Activated B cell treated with CpG ODN at 0.5 μM for 24 hours (primary cell): ENCODE measurements at regions not wholly inside any gene's neighbourhood (a gene's known extent, or its start where the extent isn't known, plus 50 kb on each side); places are given as distances from the start of the nearest gene placed in this dataset.

Experiments used
- ATAC-seq: fragments of 200-7000 bp; cut with Tn5 transposase; one replicate; pipeline ENCODE4 v1.10.0; 2021; ENCODE audit warnings: low read depth, mild to moderate bottlenecking, moderate library complexity
- CTCF ChIA-PET: fragments of 350-600 bp; sonication (Branson Sonifier 250); formaldehyde crosslinking; loops from one replicate; lab custom pipeline; 2021; ENCODE audit warnings: antibody characterized with exemption; lab: Charles Lee
- POLR2A ChIA-PET: fragments of 350-600 bp; sonication (Branson Sonifier 250); formaldehyde crosslinking; loops from one replicate; lab custom pipeline; 2021; ENCODE audit warnings: antibody characterized with exemption; lab: Charles Lee
- DNase-seq: peaks from one replicate; pipeline ENCODE4 v3.0.0; 2022
- H3K27ac Mint-ChIP-seq: one replicate; pipeline ENCODE4 v1.8.0; 2020; ENCODE audit warnings: mixed read lengths
- H3K27me3 Mint-ChIP-seq: one replicate; pipeline ENCODE4 v1.8.0; 2021; ENCODE audit warnings: mixed read lengths
- H3K36me3 Mint-ChIP-seq: one replicate; pipeline ENCODE4 v1.8.0; 2021; ENCODE audit warnings: low read depth, mixed read lengths
- H3K4me1 Mint-ChIP-seq: one replicate; pipeline ENCODE4 v1.8.0; 2021; ENCODE audit warnings: mixed read lengths
- H3K4me3 Mint-ChIP-seq: one replicate; pipeline ENCODE4 v1.8.0; 2020; ENCODE audit warnings: mild to moderate bottlenecking, mixed read lengths
- H3K9me3 Mint-ChIP-seq: one replicate; pipeline ENCODE4 v1.8.0; 2020; ENCODE audit warnings: mixed read lengths
- CTCF ChIP-seq: fragments of 200-600 bp; IDR thresholded peaks from one replicate; pipeline ENCODE4 v1.8.0; 2022; ENCODE audit warnings: antibody characterized with exemption, mild to moderate bottlenecking
- intact Hi-C: fragments of 100-400 bp; cut with micrococcal nuclease; formaldehyde crosslinking; loops from one replicate; pipeline ENCODE4 v1.15.1; 2024

- TF ChIP-seq CTCF = no peak
- ATAC-seq = no peak
- peaks cover 20% of the 10 kb centered on the region for H3K27me3 Mint-ChIP-seq
- no peak overlapping the region for H3K27ac Mint-ChIP-seq
- no peak for DNase-seq
- H3K4me3 Mint-ChIP-seq = no peak overlapping the region
- ChIA-PET POLR2A (no interaction called here), CTCF (no interaction called here)
- intact Hi-C loops = no loop called here
- peaks cover 18% of the 10 kb centered on the region for H3K9me3 Mint-ChIP-seq
- no peaks in the 10 kb centered on the region for H3K36me3 Mint-ChIP-seq
- no peaks in the 10 kb centered on the region for H3K4me1 Mint-ChIP-seq
Observed at GRCh38 chr5:159620853-159621540, 290.7 kb upstream of the IL12B start.

- Mint-ChIP-seq H3K4me3 (no peak overlapping the region), H3K9me3 (peaks cover 2% of the 10 kb centered on the region), H3K4me1 (no peaks in the 10 kb centered on the region), H3K36me3 (no peaks in the 10 kb centered on the region), H3K27ac (no peak overlapping the region), H3K27me3 (peaks cover 8% of the 10 kb centered on the region)
- POLR2A ChIA-PET = no interaction called here
- ATAC-seq (no peak), DNase-seq (no peak)
- TF ChIP-seq CTCF = no peak
- CTCF ChIA-PET = no interaction called here
- intact Hi-C loops = no loop called here
Observed at GRCh38 chr5:159628703-159629102, 287.6 kb upstream of the ADRA1B start.

GRCh38 chr5:159629158-159629557 lies 287.1 kb upstream of the ADRA1B start:
- DNase-seq (no peak), ATAC-seq (no peak)
- H3K4me1 Mint-ChIP-seq = no peaks in the 10 kb centered on the region
- H3K9me3 Mint-ChIP-seq = no peaks in the 10 kb centered on the region
- POLR2A ChIA-PET = no interaction called here
- no peaks in the 10 kb centered on the region for H3K36me3 Mint-ChIP-seq
- H3K27me3 Mint-ChIP-seq = peaks cover 6% of the 10 kb centered on the region
- intact Hi-C loops = no loop called here
- no peak overlapping the region for H3K27ac Mint-ChIP-seq
- TF ChIP-seq CTCF = no peak
- CTCF ChIA-PET = no interaction called here
- H3K4me3 Mint-ChIP-seq = no peak overlapping the region

GRCh38 chr5:159630545-159630944 lies 285.7 kb upstream of the ADRA1B start:
- peaks cover 6% of the 10 kb centered on the region for H3K27me3 Mint-ChIP-seq

GRCh38 chr5:159631001-159631400 lies 285.3 kb upstream of the ADRA1B start:
- ATAC-seq = no peak
- Mint-ChIP-seq H3K27ac (no peak overlapping the region), H3K27me3 (peaks cover 6% of the 10 kb centered on the region), H3K4me3 (no peak overlapping the region), H3K36me3 (no peaks in the 10 kb centered on the region), H3K9me3 (no peaks in the 10 kb centered on the region), H3K4me1 (no peaks in the 10 kb centered on the region)
- intact Hi-C loops = no loop called here
- TF ChIP-seq CTCF = no peak
- CTCF ChIA-PET = no interaction called here
- POLR2A ChIA-PET = interaction anchor here (0.7 kb wide), 1 partner anchor 9 kb away, joined by 18 read pairs; no protein-coding TSS in a partner anchor
- DNase-seq = no peak

More at GRCh38 chr5:159630545-159630944, 285.7 kb upstream of the ADRA1B start:
- no peak overlapping the region for H3K4me3 Mint-ChIP-seq
- no peak overlapping the region for H3K27ac Mint-ChIP-seq
- no peaks in the 10 kb centered on the region for H3K4me1 Mint-ChIP-seq
- H3K36me3 Mint-ChIP-seq = no peaks in the 10 kb centered on the region
- no peaks in the 10 kb centered on the region for H3K9me3 Mint-ChIP-seq
- intact Hi-C loops = no loop called here
- no peak for TF ChIP-seq CTCF
- ChIA-PET POLR2A (interaction anchor here (0.7 kb wide), 1 partner anchor 9 kb away, joined by 18 read pairs; no protein-coding TSS in a partner anchor), CTCF (no interaction called here)
- DNase-seq (no peak), ATAC-seq (no peak)
